Smooth muscle cell (in vitro differentiated cells): ENCODE measurements at regions not wholly inside any gene's neighbourhood (a gene's known extent, or its start where the extent isn't known, plus 50 kb on each side); places are given as distances from the start of the nearest gene placed in this dataset.

Experiments used
- DNase-seq: peaks from one replicate; lab custom pipeline; 2025; ENCODE audit not compliant: unreplicated experiment; lab: John Stamatoyannopoulos, UW
- H2AFZ ChIP-seq: fragments of 200-600 bp; sonication (generic); 2 replicates; pipeline ENCODE4 v1.6.0; 2016; ENCODE audit warnings: antibody characterized with exemption, low read depth, mild to moderate bottlenecking
- H3F3A ChIP-seq: fragments of 200-600 bp; sonication (generic); 2 replicates; pipeline ENCODE4 v1.6.0; 2017; ENCODE audit warnings: antibody characterized with exemption, low read depth
- H3K27ac ChIP-seq: fragments of 200-600 bp; sonication (generic); 2 replicates; pipeline ENCODE4 v1.5.1; 2016; ENCODE audit warnings: low read depth, mild to moderate bottlenecking
- H3K27me3 ChIP-seq: fragments of 200-600 bp; sonication (generic); 2 replicates; pipeline ENCODE4 v1.6.1; 2016; ENCODE audit warnings: low read depth, mild to moderate bottlenecking
- H3K36me3 ChIP-seq: fragments of 200-600 bp; sonication (generic); 2 replicates; pipeline ENCODE4 v1.5.1; 2016; ENCODE audit warnings: low read depth
- H3K4me1 ChIP-seq: fragments of 200-600 bp; sonication (generic); 2 replicates; pipeline ENCODE4 v1.5.1; 2016; ENCODE audit warnings: low read depth
- H3K4me2 ChIP-seq: fragments of 200-600 bp; sonication (generic); 2 replicates; pipeline ENCODE4 v1.6.0; 2016; ENCODE audit warnings: mild to moderate bottlenecking
- H3K4me3 ChIP-seq: fragments of 200-600 bp; sonication (generic); 2 replicates; pipeline ENCODE4 v1.5.1; 2016; ENCODE audit warnings: mild to moderate bottlenecking
- H3K79me2 ChIP-seq: fragments of 200-600 bp; sonication (generic); 2 replicates; pipeline ENCODE4 v1.6.0; 2016; ENCODE audit warnings: low read depth, mild to moderate bottlenecking
- H3K9ac ChIP-seq: fragments of 200-600 bp; sonication (generic); 2 replicates; pipeline ENCODE4 v1.6.0; 2016; ENCODE audit warnings: low read depth
- H3K9me3 ChIP-seq: fragments of 200-600 bp; sonication (generic); replicated peaks from 2 replicates; pipeline ENCODE4 v1.5.1; 2016; ENCODE audit warnings: low read depth
- H4K20me1 ChIP-seq: fragments of 200-600 bp; sonication (generic); 2 replicates; pipeline ENCODE4 v1.6.0; 2016; ENCODE audit warnings: low read depth
- CTCF ChIP-seq: fragments of 200-600 bp; sonication (generic); IDR thresholded peaks from 2 replicates; pipeline ENCODE4 v1.5.1; 2017; ENCODE audit warnings: borderline replicate concordance, mild to moderate bottlenecking, antibody characterized with exemption; ENCODE audit not compliant: insufficient read depth, poor library complexity, severe bottlenecking
- WGBS: methylation state at CpG from one replicate; pipeline ENCODE4 v1.1.7; 2016; ENCODE audit warnings: low lambda C conversion rate; 5-methylcytosine and 5-hydroxymethylcytosine counted together

GRCh38 chr11:92057849-92058442 is 166.7 kb upstream of the FAT3 start:
- no peaks in the 10 kb centered on the region for H3K79me2 ChIP-seq
- no peak overlapping the region for H3K4me3 ChIP-seq
- H3K9me3 ChIP-seq, result no peaks in the 10 kb centered on the region
- H2AFZ ChIP-seq, result no peak overlapping the region
- 81% methylated on average over 2 of the region's 2 CpGs for WGBS
- no peak for DNase-seq
- no peaks in the 10 kb centered on the region for H4K20me1 ChIP-seq
- H3K4me2 ChIP-seq, result no peak overlapping the region
- H3K36me3 ChIP-seq, result no peaks in the 10 kb centered on the region
- no peaks in the 10 kb centered on the region for H3K27me3 ChIP-seq
- H3K9ac ChIP-seq, result no peak overlapping the region
- TF ChIP-seq CTCF, result no peak
- H3K27ac ChIP-seq, result no peak overlapping the region
- H3K4me1 ChIP-seq, result no peaks in the 10 kb centered on the region
- no peaks in the 10 kb centered on the region for H3F3A ChIP-seq

- no peaks in the 10 kb centered on the region for H3K9me3 ChIP-seq
- H3K36me3 ChIP-seq, result no peaks in the 10 kb centered on the region
- no peaks in the 10 kb centered on the region for H3K27me3 ChIP-seq
- H4K20me1 ChIP-seq, result no peaks in the 10 kb centered on the region
- DNase-seq, result no peak
- no peaks in the 10 kb centered on the region for H3K4me1 ChIP-seq
- no peak for TF ChIP-seq CTCF
- no peaks in the 10 kb centered on the region for H3F3A ChIP-seq
- no peak overlapping the region for H2AFZ ChIP-seq
- no peak overlapping the region for H3K4me2 ChIP-seq
- H3K79me2 ChIP-seq, result no peaks in the 10 kb centered on the region
- no peak overlapping the region for H3K9ac ChIP-seq
- no peak overlapping the region for H3K4me3 ChIP-seq
- no peak overlapping the region for H3K27ac ChIP-seq
Observed at GRCh38 chr11:92053216-92053615, 171.4 kb upstream of the FAT3 start.

GRCh38 chr11:92050305-92050704 is 174.3 kb upstream of the FAT3 start:
- Histone ChIP-seq H3F3A (no peaks in the 10 kb centered on the region), H3K79me2 (no peaks in the 10 kb centered on the region), H3K9ac (no peak overlapping the region), H3K9me3 (no peaks in the 10 kb centered on the region), H3K4me3 (no peak overlapping the region), H3K27ac (no peak overlapping the region), H3K4me2 (no peak overlapping the region), H3K4me1 (no peaks in the 10 kb centered on the region), H3K27me3 (no peaks in the 10 kb centered on the region), H2AFZ (no peak overlapping the region), H3K36me3 (no peaks in the 10 kb centered on the region), H4K20me1 (no peaks in the 10 kb centered on the region)
- no peak for DNase-seq
- WGBS, result 78% methylated on average over 2 of the region's 2 CpGs
- no peak for TF ChIP-seq CTCF

GRCh38 chr11:92048415-92048814 is 176.2 kb upstream of the FAT3 start:
- Histone ChIP-seq H3K4me2 (no peak overlapping the region), H3K36me3 (no peaks in the 10 kb centered on the region), H4K20me1 (no peaks in the 10 kb centered on the region), H3K4me3 (no peak overlapping the region), H3K79me2 (no peaks in the 10 kb centered on the region), H3K9me3 (no peaks in the 10 kb centered on the region), H3K27ac (no peak overlapping the region), H2AFZ (no peak overlapping the region), H3K4me1 (no peaks in the 10 kb centered on the region), H3K27me3 (no peaks in the 10 kb centered on the region), H3F3A (no peaks in the 10 kb centered on the region), H3K9ac (no peak overlapping the region)
- 44% methylated on average over 1 of the region's 1 CpG for WGBS
- no peak for TF ChIP-seq CTCF
- DNase-seq, result no peak
